ENCODE measurements at regions not wholly inside any gene's neighbourhood (a gene's known extent, or its start where the extent isn't known, plus 50 kb on each side); places are given as distances from the start of the nearest gene placed in this dataset.

- TF ChIP-seq CTCF (IDR thresholded peaks at IDR 0.05) = no peak
- DNase-seq (no peak), ATAC-seq (no peak)
- H3K4me3 ChIP-seq = no peak overlapping the region
- intact Hi-C loops (cut with DNase I, micrococcal nuclease) = no loop called here
- H3K4me1 ChIP-seq (ENCODE audit: low read depth) = no peaks in the 10 kb centered on the region
- H3K36me3 ChIP-seq (ENCODE audit: low read depth) = no peaks in the 10 kb centered on the region
- peaks cover 27% of the 10 kb centered on the region for H3K9me3 ChIP-seq
These were observed 196.5 kb upstream of the PCDH20 start for GRCh38 chr13:61612192-61612591.

DNA sequence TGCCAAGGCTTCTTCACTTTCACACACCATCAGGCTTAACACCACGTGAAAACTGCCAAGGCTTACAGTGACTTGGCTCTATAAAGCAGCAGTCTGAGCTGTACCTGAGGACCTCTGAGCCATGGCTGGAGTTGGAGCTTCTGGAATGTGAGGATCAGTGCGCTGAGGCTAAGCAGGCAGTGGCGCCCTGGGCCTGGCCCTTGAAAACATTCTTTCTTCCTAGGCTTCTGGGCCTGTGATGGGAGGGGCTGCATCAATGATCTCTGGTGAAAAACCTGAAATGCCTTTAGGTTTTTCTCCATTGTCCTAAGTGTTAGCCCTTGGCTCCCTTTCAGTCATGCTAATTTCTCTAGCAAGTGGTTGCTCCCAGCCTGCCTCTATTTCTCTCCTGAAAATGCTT is 192.5 kb upstream of the PCDH20 start:
- no peak for TF ChIP-seq CTCF (IDR thresholded peaks at IDR 0.05)
- ATAC-seq (no peak), DNase-seq (no peak)
- H3K36me3 ChIP-seq (ENCODE audit: low read depth) = no peaks in the 10 kb centered on the region
- no peaks in the 10 kb centered on the region for H3K4me1 ChIP-seq (ENCODE audit: low read depth)
- intact Hi-C loops (cut with DNase I, micrococcal nuclease) = no loop called here
- peaks cover 33% of the 10 kb centered on the region for H3K9me3 ChIP-seq
- H3K4me3 ChIP-seq = no peak overlapping the region

- peaks cover 27% of the 10 kb centered on the region for H3K9me3 ChIP-seq
- DNase-seq (no peak), ATAC-seq (no peak)
- no peak for TF ChIP-seq CTCF (IDR thresholded peaks at IDR 0.05)
- no peak overlapping the region for H3K4me3 ChIP-seq
- intact Hi-C loops (cut with DNase I, micrococcal nuclease) = no loop called here
- H3K36me3 ChIP-seq (ENCODE audit: low read depth) = no peaks in the 10 kb centered on the region
- H3K4me1 ChIP-seq (ENCODE audit: low read depth) = no peaks in the 10 kb centered on the region
These were observed 184.8 kb upstream of the PCDH20 start for GRCh38 chr13:61600360-61601033.

DNA sequence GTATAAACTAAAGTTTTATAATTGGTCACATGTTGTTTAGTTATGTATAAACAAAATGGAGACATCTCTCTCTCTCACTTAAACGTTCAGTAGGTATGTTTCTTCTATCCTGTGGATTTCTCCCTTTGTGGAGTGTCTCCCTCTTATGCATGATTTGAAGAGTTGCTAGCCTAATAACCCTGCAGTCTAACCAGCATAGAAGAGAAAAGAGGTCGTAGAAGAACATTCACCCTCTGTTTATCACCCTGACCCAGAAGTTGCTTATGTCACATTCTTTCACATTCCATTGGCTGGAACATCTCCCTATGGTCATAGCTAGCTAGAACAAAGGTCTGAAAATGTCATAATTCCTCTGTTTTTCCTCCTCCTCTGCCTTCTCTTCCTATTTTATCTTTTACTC is 176.8 kb upstream of the PCDH20 start:
- no peak overlapping the region for H3K4me3 ChIP-seq
- no peaks in the 10 kb centered on the region for H3K4me1 ChIP-seq (ENCODE audit: low read depth)
- ATAC-seq (no peak), DNase-seq (no peak)
- H3K9me3 ChIP-seq = peaks cover 18% of the 10 kb centered on the region
- no peaks in the 10 kb centered on the region for H3K36me3 ChIP-seq (ENCODE audit: low read depth)
- intact Hi-C loops (cut with DNase I, micrococcal nuclease) = no loop called here
- no peak for TF ChIP-seq CTCF (IDR thresholded peaks at IDR 0.05)

DNA sequence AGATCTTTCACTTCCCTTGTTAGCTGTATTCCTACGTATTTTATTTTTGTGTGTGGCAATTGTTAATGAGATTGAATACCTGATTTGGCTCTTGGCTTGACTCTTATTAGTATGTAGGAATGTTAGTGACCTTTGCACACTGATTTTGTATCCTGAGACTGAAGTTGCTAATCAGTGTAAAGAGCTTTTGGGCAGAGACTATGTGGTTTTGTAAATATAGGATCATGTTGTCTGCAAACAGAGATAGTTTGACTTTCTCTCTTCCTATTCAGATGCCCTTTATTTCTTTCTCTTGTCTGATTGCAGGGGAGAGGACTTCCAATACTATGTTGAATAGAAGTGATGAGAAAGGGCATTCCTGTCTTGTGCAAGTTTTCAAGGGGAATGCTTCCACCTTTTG is 160.3 kb upstream of the PCDH20 start:
- Histone ChIP-seq H3K4me3 (no peak overlapping the region), H3K4me1 (ENCODE audit: low read depth) (no peaks in the 10 kb centered on the region), H3K36me3 (ENCODE audit: low read depth) (no peaks in the 10 kb centered on the region), H3K9me3 (peaks cover 2% of the 10 kb centered on the region)
- TF ChIP-seq CTCF (IDR thresholded peaks at IDR 0.05) = no peak
- ATAC-seq = no peak
- no peak for DNase-seq
- intact Hi-C loops (cut with DNase I, micrococcal nuclease) = no loop called here

DNA sequence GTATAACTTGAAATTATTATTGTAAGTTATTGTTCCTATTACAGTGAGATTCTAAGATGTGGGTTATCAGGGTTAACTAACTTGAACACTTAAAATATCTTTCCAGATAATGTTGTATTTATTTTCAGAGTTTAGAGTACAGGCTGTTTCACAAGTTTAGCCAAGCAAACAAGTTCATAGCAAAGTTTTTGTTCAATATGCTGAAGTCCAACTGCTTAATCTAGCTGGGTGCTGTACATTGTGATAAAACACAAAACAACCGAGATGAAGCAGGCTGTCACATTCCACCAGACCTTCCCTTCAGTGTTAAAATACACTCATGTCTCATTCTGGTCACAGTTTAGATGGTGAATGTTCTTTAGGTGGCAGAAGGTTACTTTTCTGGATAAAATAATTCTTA is 148.0 kb upstream of the PCDH20 start:
- Histone ChIP-seq H3K36me3 (ENCODE audit: low read depth) (no peaks in the 10 kb centered on the region), H3K4me1 (ENCODE audit: low read depth) (no peaks in the 10 kb centered on the region), H3K4me3 (no peak overlapping the region), H3K9me3 (peaks cover 9% of the 10 kb centered on the region)
- intact Hi-C loops (cut with DNase I, micrococcal nuclease) = no loop called here
- no peak for ATAC-seq
- DNase-seq = no peak
- no peak for TF ChIP-seq CTCF (IDR thresholded peaks at IDR 0.05)

Measured in mucosa of descending colon (tissue), 3 donors.